Heart right ventricle (tissue), 16 donors: ENCODE measurements at regions not wholly inside any gene's neighbourhood (a gene's known extent, or its start where the extent isn't known, plus 50 kb on each side); places are given as distances from the start of the nearest gene placed in this dataset.

Source experiments
- ATAC-seq, 8 donors: fragments of 200-7000 bp; cut with Tn5 transposase; one replicate each; pipeline ENCODE4 v1.9.1; 2020; ENCODE audit warnings: mild to moderate bottlenecking in 8 of 8, moderate library complexity in 8 of 8, moderate number of reproducible peaks in 1 of 8
- DNase-seq, 2 donors: peaks; one replicate each; pipeline ENCODE4 v3.0.0-alpha.2; 2020
- H3K27ac ChIP-seq, 10 donors: fragments of 200-600 bp; sonication (generic) in 2 of 10; one replicate each; pipeline versions ENCODE4 v1.5.0 to v1.8.0; 2020 to 2022; ENCODE audit warnings: mild to moderate bottlenecking in 3 of 10
- H3K27me3 ChIP-seq, 7 donors: fragments of 200-600 bp; one replicate each; pipeline ENCODE4 v1.8.0; 2021 to 2022; ENCODE audit warnings: mild to moderate bottlenecking in 2 of 7
- H3K36me3 ChIP-seq, 9 donors: fragments of 200-600 bp; sonication (generic) in 1 of 9; one replicate each; pipeline versions ENCODE4 v1.5.0 to v1.8.0; 2020 to 2022; ENCODE audit warnings: mild to moderate bottlenecking in 2 of 9
- H3K4me1 ChIP-seq, 9 donors: fragments of 200-600 bp; sonication (generic) in 1 of 9; one replicate each; pipeline versions ENCODE4 v1.5.0 to v1.8.0; 2020 to 2022; ENCODE audit warnings: mild to moderate bottlenecking in 4 of 9
- H3K4me3 ChIP-seq, 10 donors: fragments of 200-600 bp; sonication (generic) in 2 of 10; one replicate each; pipeline versions ENCODE4 v1.5.0 to v1.8.0; 2020 to 2022; ENCODE audit warnings: mild to moderate bottlenecking in 7 of 10, moderate library complexity in 2 of 10
- H3K9me3 ChIP-seq, 11 donors: fragments of 200-600 bp in 10 of 11; sonication (generic) in 2 of 11; one replicate each; pipeline versions ENCODE4 v1.5.0 to v1.8.0; 2013 to 2022; ENCODE audit warnings: mild to moderate bottlenecking in 2 of 11, control low read depth in 1 of 11, moderate library complexity in 1 of 11
- CTCF ChIP-seq, 9 donors: fragments of 200-600 bp; sonication (generic) in 2 of 9; IDR thresholded peaks; one replicate each; pipeline versions ENCODE4 v1.5.0 to v1.8.0; 2021 to 2022; ENCODE audit warnings: antibody characterized with exemption in 9 of 9, mild to moderate bottlenecking in 5 of 9, moderate library complexity in 1 of 9
- WGBS, 2 donors: extraction: QIAGEN DNeasy Blood & Tissue Kit; methylation state at CpG; one replicate each; pipeline ENCODE4 v1.1.7; 2013; ENCODE audit warnings: inconsistent platforms in 1 of 2; 5-methylcytosine and 5-hydroxymethylcytosine counted together
- intact Hi-C, 10 donors: fragments of 100-400 bp; cut with DNase I; formaldehyde crosslinking; loops; one replicate each; pipeline versions ENCODE4 v1.11.1 to v1.14.2; 2022
- donor health status: Arrhythmogenic right ventricular cardiomyopathy.
- donor health status: ischemic (EF 13 %, LVEDD 7.1; RV severe dilation, severe dysfunction).
- donor health status: healthy with polysubstance abuse.
- donor health status: DM: no; HTN: yes; CAD: no.
- donor health status: DM: no; HTN: no; CAD: no.
- donor health status: ischemic (EF 25% LVEDD 6.9; RV normal size, moderate dysfunction).
- donor health status: ischemic (EF 25% LVEDD 5.7; RV mildly dilated, moderate dysfunction).
- donor health status: healthy.
- donor health status: DM: yes; HTN: yes; CAD: no.
- donor health status: Ischemic cardiomyopathy.
- donor health status: ischemic (EF 35%, LVEDD 5.7; RV mildly dilated, moderate dysfunction).
- donor health status: nonischemic (EF 11% LVEDD 7.7; RV severe dilation, severe dysfunction).
- donor health status: DM: yes; HTN: yes; CAD: no.
- donor health status: PGD.
- donor health status: ischemic (EF 29% LVEDD 5.4; RV normal size, mild dysfunction).
- donor health status: nonischemic (EF 23%, LVEDD 6.1; RV moderate dilation, normal function).

- peaks cover 0 to 7% (median 0%) of the 10 kb centered on the region in 11 donors for H3K9me3 ChIP-seq
- WGBS, 2 donors: 45 to 46% methylated on average over 1 of the region's 1 CpG
- TF ChIP-seq CTCF (IDR thresholded peaks at IDR 0.05): no peak
These were observed 212.0 kb upstream of the ARSJ start for GRCh38 chr4:114191496-114191895.

GRCh38 chr4:114192854-114193253 is 213.4 kb upstream of the ARSJ start:
- intact Hi-C loops: no loop called here
- Histone ChIP-seq H3K4me3 (no peak overlapping the region), H3K9me3 (peaks cover 0 to 7% (median 0%) of the 10 kb centered on the region in 11 donors), H3K4me1 (no peaks in the 10 kb centered on the region), H3K36me3 (no peaks in the 10 kb centered on the region), H3K27ac (no peak overlapping the region), H3K27me3 (no peaks in the 10 kb centered on the region)
- 79 to 84% methylated on average over 2 of the region's 2 CpGs for WGBS, 2 donors
- no peak for TF ChIP-seq CTCF (IDR thresholded peaks at IDR 0.05)
- ATAC-seq (no peak), DNase-seq (no peak)

More at GRCh38 chr4:114191496-114191895, 212.0 kb upstream of the ARSJ start:
- H3K4me3 ChIP-seq: no peak overlapping the region
- intact Hi-C loops: no loop called here
- no peaks in the 10 kb centered on the region for H3K27me3 ChIP-seq
- H3K4me1 ChIP-seq: no peaks in the 10 kb centered on the region
- no peaks in the 10 kb centered on the region for H3K36me3 ChIP-seq
- DNase-seq (no peak), ATAC-seq (no peak)
- H3K27ac ChIP-seq: no peak overlapping the region

- TF ChIP-seq CTCF (IDR thresholded peaks at IDR 0.05): no peak
- peaks cover 0 to 7% (median 0%) of the 10 kb centered on the region in 11 donors for H3K9me3 ChIP-seq
- intact Hi-C loops: no loop called here
- H3K36me3 ChIP-seq: no peaks in the 10 kb centered on the region
- H3K27me3 ChIP-seq: no peaks in the 10 kb centered on the region
- 59 to 65% methylated on average over 5 of the region's 5 CpGs for WGBS, 2 donors
- no peak for ATAC-seq
- H3K4me1 ChIP-seq: no peaks in the 10 kb centered on the region
- no peak for DNase-seq
- no peak overlapping the region for H3K27ac ChIP-seq
- no peak overlapping the region for H3K4me3 ChIP-seq
These were observed 214.4 kb upstream of the ARSJ start for GRCh38 chr4:114193624-114194399.

GRCh38 chr4:114196606-114197005 is 217.2 kb upstream of the ARSJ start:
- Histone ChIP-seq H3K27ac (no peak overlapping the region), H3K4me3 (no peak overlapping the region), H3K4me1 (no peaks in the 10 kb centered on the region), H3K27me3 (no peaks in the 10 kb centered on the region), H3K9me3 (peaks cover 0 to 7% (median 0%) of the 10 kb centered on the region in 11 donors), H3K36me3 (no peaks in the 10 kb centered on the region)
- ATAC-seq (no peak), DNase-seq (no peak)
- no peak for TF ChIP-seq CTCF (IDR thresholded peaks at IDR 0.05)
- WGBS, 2 donors: 65 to 75% methylated on average over 2 of the region's 2 CpGs
- intact Hi-C loops: no loop called here
